ENCODE measurements at regions not wholly inside any gene's neighbourhood (a gene's known extent, or its start where the extent isn't known, plus 50 kb on each side); places are given as distances from the start of the nearest gene placed in this dataset.
A peak's percentile ranks its signal among the peaks of the same experiment; 100 is the strongest.
"Not testable (repeated sequence)": the region's sequence is repeated elsewhere in the genome, so short reads cannot be mapped to it uniquely, and the experiment has no call there.

DNA sequence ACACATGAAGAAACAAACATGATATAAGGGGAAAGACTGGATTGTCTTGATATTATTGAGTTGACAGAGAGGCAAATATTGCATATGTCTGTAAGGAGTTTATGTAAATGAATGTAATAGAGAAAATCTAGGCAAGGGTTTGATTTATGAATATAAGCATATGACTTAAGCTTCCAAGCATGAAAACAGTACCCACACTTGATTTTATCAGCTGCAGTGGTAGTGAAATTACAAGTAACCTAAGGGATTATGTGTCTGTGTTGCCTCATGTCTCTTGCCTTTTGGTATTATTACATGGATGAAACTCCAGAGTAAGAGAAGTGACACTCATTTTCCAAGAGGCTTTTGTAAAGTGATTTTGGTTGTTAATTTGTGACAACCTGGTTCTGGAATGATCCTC, 1678.9 kb downstream of the KCNT2 start:
- DNase-seq, result no peak

DNA sequence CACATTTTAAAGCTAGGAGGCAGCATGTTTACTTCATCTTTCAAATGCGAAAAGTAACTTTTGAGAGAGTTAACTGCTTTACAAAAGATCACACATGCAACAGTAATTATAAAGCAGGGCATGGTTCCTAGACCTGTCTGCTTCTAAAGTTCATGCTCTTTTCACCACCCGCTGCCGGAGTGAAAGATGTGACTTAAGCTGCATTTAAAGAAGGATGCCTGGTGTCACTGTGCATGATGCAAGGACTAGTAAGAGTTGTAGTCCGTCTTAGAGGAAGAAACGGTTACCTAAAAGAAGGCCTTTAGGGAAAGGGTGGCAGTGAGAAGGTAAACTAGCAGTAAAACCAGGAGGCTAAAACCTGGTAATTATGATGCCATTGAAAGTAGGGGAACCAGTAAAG, 1689.1 kb downstream of the KCNT2 start:
- no peak for DNase-seq

DNA sequence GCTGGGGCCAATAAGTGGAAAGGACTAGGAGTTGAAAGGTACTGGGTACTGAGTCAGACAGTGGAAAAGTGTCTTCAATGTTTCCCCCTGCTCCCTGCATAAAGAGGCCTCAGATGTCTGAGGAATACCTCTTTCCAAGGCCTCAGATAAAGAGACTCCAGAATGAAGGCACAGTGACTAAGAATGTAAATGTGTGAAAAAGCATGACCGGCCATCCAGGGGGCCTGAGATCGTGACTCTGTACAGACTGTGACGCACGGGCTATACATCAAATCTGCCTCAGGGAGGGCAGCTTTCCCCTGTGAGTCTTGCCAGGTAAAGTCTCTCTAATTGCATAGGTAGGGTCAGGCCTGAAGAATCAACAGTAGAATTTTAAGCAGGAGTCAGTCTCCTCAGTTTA, 1690.5 kb downstream of the KCNT2 start:
- DNase-seq, result no peak

DNA sequence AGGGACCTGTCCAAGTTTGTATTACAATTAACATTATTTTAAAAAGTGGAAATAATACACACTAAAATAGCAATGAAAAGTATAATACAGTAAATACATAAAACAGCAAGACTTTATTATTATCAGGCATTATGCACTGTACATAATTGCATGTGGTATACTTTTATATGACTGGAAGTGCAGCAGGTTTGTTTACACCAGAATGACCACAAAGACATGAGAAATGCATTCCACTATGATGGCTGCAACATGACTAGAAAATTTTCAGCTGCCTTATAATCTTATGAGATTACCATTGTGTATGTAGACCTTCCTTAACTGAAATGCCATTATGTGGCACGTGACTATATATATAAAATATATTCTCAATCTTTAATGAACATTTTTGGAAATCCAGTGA, 1699.6 kb downstream of the KCNT2 start:
- no peak for DNase-seq

DNA sequence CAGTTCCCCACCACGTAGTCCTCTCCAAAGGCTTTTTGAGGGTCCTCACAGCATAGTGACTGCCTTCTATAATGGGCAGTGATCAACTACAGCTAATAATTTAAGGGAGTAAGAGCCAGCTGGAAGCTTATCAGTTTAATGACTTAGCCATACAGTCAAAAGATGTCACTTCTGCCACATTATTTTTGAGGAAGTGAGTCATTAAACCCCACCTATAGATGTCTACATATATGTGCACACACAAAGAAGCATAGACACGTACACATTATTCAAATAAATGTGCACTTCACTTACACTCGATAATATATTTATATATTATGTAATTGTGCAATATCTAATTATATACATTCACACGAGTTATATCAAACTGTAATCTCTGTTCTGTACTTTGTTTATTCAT, 1704.7 kb downstream of the KCNT2 start:
- no peak for DNase-seq

DNA sequence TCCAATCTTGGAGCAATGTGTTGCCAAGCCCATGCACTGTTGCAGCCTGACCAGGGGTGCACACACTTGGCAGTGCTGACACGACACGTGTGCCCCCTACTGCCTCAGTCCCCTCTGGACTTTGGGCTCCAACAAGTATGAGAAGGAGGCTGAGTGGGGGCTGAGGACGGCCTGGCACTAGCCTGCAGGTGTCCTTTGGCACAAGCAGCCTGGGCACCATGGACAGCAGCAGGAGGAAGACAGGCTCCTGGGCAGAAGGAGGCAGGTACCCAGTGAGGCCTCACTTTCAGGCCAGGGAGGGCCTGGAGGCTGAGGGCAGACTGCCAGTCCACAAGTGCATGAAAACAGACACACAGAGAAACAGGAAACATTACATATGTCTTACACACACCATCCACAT, 1702.9 kb upstream of the B3GALT2 start:
- no peak for DNase-seq

DNA sequence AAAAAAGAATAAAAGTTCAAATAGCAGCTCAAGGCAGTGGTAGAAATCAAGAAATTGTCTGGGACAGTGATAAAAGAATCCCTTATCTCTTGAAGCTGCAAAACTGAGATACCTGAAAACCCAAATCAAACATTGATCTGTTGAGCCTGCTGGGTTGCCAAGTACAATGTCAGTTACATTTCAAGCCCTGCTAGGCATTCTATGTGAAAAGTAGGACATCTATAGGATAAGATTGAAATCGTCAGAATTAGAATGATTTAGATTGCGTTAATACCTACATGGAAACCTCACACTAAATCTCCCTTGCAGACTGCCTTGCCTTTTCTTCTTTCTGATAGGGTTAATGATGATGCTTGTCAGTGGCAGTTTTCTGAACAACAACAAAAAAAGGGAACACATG, 1684.4 kb upstream of the B3GALT2 start:
- DNase-seq, result no peak

DNA sequence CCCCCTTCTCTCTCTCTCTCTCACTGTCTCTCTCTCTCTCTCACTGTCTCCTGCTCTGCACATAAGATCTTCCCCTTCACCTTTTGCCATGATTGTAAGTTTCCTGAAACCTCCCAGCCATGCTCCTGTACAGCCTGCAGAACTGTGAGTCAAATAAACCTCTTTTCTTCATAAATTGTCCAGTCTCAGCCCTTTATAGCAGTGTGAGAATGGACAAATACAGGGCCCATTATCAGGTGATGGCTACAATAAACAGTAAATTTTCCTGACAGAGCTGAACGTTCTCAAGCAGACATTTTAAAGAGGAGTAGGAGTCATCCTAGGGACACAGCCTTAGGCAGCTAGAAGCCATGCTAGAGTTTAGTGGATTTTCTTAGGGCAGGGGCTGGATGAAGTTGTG, 1679.7 kb upstream of the B3GALT2 start:
- DNase-seq, result no peak

GRCh38 chr1:194865383-194865782, 1679.0 kb upstream of the B3GALT2 start:
- no peak for DNase-seq

GRCh38 chr1:194862129-194862528, 1675.7 kb upstream of the B3GALT2 start:
- DNase-seq, result no peak

DNA sequence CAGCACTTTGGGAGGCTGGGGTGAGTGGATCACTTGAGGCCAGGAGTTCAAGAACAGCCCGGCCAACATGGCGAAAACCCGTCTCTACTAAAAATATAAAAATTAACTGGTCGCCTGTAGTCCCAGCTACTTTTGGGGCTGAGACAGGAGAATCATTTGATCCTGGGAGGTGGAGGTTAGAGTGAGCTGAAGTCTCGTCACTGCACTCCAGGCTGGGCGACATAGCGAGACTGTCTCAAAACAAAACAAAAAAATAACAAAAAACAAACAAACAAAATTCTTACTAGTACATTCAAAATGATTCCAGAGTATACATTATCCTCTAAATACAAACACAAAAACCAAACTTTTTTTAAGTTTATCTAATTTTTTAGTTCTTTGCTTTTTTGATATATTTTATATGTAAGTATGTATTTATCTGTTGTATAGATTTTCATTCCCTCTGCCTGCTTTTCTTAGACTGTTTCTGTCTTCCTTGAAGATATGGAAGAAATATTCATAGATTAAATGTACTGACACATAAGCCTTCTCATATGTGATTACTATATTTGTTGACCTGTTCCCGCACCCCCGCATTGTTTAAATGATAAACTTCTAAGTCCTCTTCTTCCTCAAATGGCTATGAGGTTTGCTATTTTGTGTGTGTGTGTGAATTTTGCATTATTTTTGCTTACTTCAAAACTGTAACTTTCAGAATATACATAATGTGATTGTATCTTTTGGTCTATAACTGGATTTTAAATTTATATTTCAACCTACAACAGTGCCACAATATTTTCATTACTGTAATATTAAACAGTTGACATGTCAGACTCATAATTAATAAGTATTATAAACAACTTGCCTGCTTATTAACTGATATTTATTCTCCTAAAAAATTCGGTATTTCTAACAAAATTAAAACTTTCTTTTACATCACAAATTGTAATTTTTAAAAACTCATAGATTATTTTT, 1674.1 kb upstream of the B3GALT2 start:
- no peak for DNase-seq

- DNase-seq, result not testable (repeated sequence)
Observed at GRCh38 chr1:194859481-194860154, 1673.2 kb upstream of the B3GALT2 start.

- DNase-seq, result not testable (repeated sequence)
Observed at GRCh38 chr1:194858811-194859480, 1672.5 kb upstream of the B3GALT2 start.

DNA sequence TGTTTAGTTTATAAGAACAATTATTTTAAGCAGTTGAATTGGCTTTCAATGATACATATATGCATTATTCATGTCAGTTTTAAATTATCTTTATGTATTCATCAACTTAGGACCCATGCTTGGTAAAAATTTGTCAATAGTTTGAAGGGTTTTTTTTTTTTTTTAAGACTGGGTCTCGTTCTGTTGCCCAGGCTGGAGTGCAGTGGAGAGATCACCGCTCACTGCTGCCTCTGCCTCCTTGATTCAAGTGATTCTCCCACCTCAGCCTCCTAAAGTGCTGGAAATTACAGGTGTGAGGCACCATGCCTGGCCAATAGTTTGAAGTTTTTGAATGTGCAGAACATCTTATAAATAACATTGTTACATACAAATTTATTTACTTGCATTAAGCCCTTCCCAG, 1671.0 kb upstream of the B3GALT2 start:
- no peak for DNase-seq

DNA sequence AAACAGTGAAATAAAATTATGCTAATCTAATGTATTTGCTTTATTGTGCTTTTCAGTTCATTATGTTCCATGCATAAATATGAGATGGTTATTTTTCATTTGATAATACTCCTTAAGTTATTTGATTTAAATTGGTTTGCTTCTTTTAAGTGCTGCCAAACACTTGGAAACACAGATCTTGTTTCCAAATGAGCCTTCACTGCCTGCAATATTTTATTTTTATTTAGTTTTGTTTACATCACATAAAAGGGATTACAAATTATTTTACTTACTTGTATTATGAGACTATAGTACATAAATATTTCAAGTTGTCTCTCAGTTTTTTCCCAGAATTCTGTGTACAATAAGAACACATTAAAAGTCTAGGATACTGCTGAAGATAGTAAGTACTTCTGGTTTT, 1662.4 kb upstream of the B3GALT2 start:
- peak; percentile 34 to 52 for DNase-seq

GRCh38 chr1:194846488-194846887, 1660.1 kb upstream of the B3GALT2 start:
- DNase-seq, result no peak

- DNase-seq, result no peak
Observed at GRCh38 chr1:194843077-194843476, 1656.7 kb upstream of the B3GALT2 start.

DNA sequence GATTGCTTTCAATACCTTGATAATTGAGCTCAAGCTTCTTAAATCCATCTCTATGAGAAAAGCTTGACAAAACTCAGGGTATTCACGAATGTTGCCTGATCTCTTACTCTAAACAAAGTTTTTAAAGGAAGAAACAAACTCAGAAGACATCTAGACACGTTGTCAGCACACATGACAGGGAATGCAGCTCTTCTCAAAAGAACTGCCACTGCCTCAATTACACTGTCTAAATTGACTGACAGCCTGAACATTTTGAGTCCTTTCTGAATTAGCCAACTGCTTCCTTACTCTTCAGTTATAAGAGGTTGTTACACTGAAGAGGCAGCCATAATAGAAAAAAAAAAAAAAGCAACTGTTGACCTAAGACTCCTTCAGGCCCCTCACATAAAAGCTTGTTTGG, 1646.7 kb upstream of the B3GALT2 start:
- DNase-seq, result no peak

GRCh38 chr1:194831595-194831994, 1645.2 kb upstream of the B3GALT2 start:
- not testable (repeated sequence) for DNase-seq

DNA sequence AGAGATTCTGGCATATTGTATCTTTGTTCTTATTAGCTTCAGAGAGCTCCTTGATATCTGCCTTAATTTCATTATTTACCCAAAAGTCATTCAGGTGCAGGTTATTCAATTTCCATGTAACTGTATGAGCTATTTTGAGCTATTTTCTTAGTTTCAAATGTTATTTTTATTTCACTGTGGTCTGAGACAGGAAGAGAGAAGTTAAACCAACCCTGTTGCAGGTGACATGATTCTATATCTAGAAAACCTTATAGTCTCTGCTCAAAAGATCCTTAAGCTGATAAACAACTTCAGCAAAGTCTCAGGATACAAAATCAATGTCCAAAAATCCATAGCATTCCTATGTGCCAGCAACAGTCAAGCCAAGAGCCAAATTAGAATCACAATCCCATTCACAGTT, 1644.0 kb upstream of the B3GALT2 start:
- DNase-seq, result no peak

DNA sequence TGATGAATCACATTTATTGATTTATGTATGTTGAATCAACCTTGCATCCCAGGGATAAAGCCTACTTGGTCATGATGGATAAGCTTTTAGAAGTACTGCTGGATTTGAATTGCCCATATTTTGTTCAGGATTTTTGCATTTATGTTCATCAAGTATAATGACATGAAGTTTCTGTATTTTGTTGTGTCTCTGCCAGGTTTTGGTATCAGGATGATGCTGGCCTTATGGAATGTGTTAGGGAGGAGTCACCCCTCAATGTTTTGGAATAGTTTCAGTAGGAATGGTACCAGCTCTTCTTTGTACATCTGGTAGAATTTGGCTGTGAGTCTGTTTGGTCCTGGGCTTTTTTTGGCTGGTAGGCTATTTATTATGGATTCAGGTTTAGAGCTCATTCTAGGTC, 1643.1 kb upstream of the B3GALT2 start:
- no peak for DNase-seq

DNA sequence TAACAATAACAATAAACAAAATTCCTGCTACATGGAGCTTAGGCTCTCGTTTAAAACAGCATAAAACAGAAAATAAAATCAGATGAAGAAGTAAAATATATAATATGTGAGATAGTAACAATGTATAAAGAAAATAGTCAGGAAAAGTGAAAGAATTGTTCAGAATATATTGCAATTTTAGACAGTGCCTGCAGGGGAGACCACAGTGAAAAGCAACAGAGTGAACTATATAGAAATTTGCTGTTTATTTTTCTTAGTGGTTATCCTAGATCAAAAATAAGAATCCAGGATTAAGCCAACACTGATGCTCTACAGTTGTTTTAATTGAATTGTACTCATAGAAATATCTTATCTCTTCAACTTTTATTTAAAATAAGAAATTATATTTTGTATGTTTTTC, 1639.0 kb upstream of the B3GALT2 start:
- DNase-seq, result no peak

- peak; percentile 14 to 31 for DNase-seq
Observed at GRCh38 chr1:194821091-194821490, 1634.7 kb upstream of the B3GALT2 start.
